Tibial nerve (tissue), 4 donors: ENCODE measurements at regions not wholly inside any gene's neighbourhood (a gene's known extent, or its start where the extent isn't known, plus 50 kb on each side); places are given as distances from the start of the nearest gene placed in this dataset.

Source experiments
- CTCF ChIP-seq, 5 experiments: fragments of 200-600 bp in 3 of 5; fragments of 450-650 bp in 2 of 5; sonication (generic) in 3 of 5; IDR thresholded peaks; one replicate each; pipeline ENCODE4 v1.5.1; 2016 to 2019; ENCODE audit warnings: antibody characterized with exemption in 5 of 5, mild to moderate bottlenecking in 3 of 5, moderate library complexity in 2 of 5
- EP300 ChIP-seq, 2 donors: sonication (generic); formaldehyde crosslinking; IDR thresholded peaks; one replicate each; pipeline ENCODE4 v1.6.1; 2017; ENCODE audit warnings: antibody characterized with exemption in 2 of 2, mild to moderate bottlenecking in 1 of 2
- POLR2A ChIP-seq, 2 donors: fragments of 450-650 bp; IDR thresholded peaks; one replicate each; pipeline ENCODE4 v1.6.1; 2017; ENCODE audit warnings: antibody characterized with exemption in 2 of 2, mild to moderate bottlenecking in 2 of 2, moderate library complexity in 2 of 2

GRCh38 chr2:59732871-59733566 is 820.4 kb downstream of the BCL11A start:
- TF ChIP-seq CTCF (IDR thresholded peaks at IDR 0.05) (no peak), EP300 (IDR thresholded peaks at IDR 0.05) (no peak), POLR2A (IDR thresholded peaks at IDR 0.05) (no peak)
